Fibroblast of the aortic adventitia (primary cell): ENCODE measurements at regions not wholly inside any gene's neighbourhood (a gene's known extent, or its start where the extent isn't known, plus 50 kb on each side); places are given as distances from the start of the nearest gene placed in this dataset.
"Not testable (repeated sequence)": the region's sequence is repeated elsewhere in the genome, so short reads cannot be mapped to it uniquely, and the experiment has no call there.

Experiments used
- DNase-seq: peaks from one replicate; pipeline ENCODE4 v3.0.0-alpha.2; 2010; ENCODE audit warnings: low read depth
- H3K4me3 ChIP-seq: 2 replicates; pipeline ENCODE4 v1.5.1; 2011; ENCODE audit warnings: low read depth, mild to moderate bottlenecking, control low read depth, low read length, moderate library complexity
- CTCF ChIP-seq: IDR thresholded peaks from 2 replicates; pipeline ENCODE4 v1.5.1; 2011; ENCODE audit warnings: mild to moderate bottlenecking, low read length, control low read depth, inconsistent platforms; ENCODE audit not compliant: insufficient read depth

GRCh38 chr13:58376349-58376748 is 744.8 kb downstream of the PCDH17 start:
- no peak for TF ChIP-seq CTCF
- no peak for DNase-seq
- no peak overlapping the region for H3K4me3 ChIP-seq

GRCh38 chr13:58376775-58377174 is 745.2 kb downstream of the PCDH17 start:
- no peak for TF ChIP-seq CTCF
- no peak overlapping the region for H3K4me3 ChIP-seq
- DNase-seq = no peak

GRCh38 chr13:58379221-58379620 is 747.7 kb downstream of the PCDH17 start:
- H3K4me3 ChIP-seq = no peak overlapping the region
- no peak for TF ChIP-seq CTCF
- DNase-seq = no peak

GRCh38 chr13:58385336-58385735 is 753.8 kb downstream of the PCDH17 start:
- DNase-seq, H3K4me3 ChIP-seq: not testable (repeated sequence)

GRCh38 chr13:58397596-58398387 is 766.2 kb downstream of the PCDH17 start:
- DNase-seq = no peak
- no peak for TF ChIP-seq CTCF
- no peak overlapping the region for H3K4me3 ChIP-seq

GRCh38 chr13:58399263-58399662 is 767.7 kb downstream of the PCDH17 start:
- H3K4me3 ChIP-seq = no peak overlapping the region
- no peak for DNase-seq
- TF ChIP-seq CTCF = no peak

- no peak for DNase-seq
- no peak for TF ChIP-seq CTCF
- no peak overlapping the region for H3K4me3 ChIP-seq
These were observed 775.0 kb downstream of the PCDH17 start for GRCh38 chr13:58406545-58406944.
